Neural progenitor cell (in vitro differentiated cells): ENCODE measurements at regions not wholly inside any gene's neighbourhood (a gene's known extent, or its start where the extent isn't known, plus 50 kb on each side); places are given as distances from the start of the nearest gene placed in this dataset.

Experiments used
- DNase-seq: peaks from one replicate; pipeline ENCODE4 v3.0.0-alpha.2; 2016; ENCODE audit warnings: low spot score
- H2AFZ ChIP-seq: fragments of 200-600 bp; sonication (generic); replicated peaks from 2 replicates; pipeline ENCODE4 v1.6.1; 2016; ENCODE audit warnings: antibody characterized with exemption
- H3F3A ChIP-seq: fragments of 200-600 bp; sonication (generic); 2 replicates; pipeline ENCODE4 v1.6.1; 2016; ENCODE audit warnings: antibody characterized with exemption, low read depth
- H3K27ac ChIP-seq: fragments of 200-600 bp; sonication (generic); 2 replicates; pipeline ENCODE4 v1.5.1; 2016; ENCODE audit warnings: mild to moderate bottlenecking
- H3K27me3 ChIP-seq: fragments of 200-600 bp; sonication (generic); 2 replicates; pipeline ENCODE4 v1.6.1; 2016; ENCODE audit warnings: mild to moderate bottlenecking, moderate library complexity
- H3K36me3 ChIP-seq: fragments of 200-600 bp; sonication (generic); 2 replicates; pipeline ENCODE4 v1.5.1; 2016
- H3K4me1 ChIP-seq: fragments of 200-600 bp; sonication (generic); 2 replicates; pipeline ENCODE4 v1.6.1; 2016; ENCODE audit warnings: mixed run types
- H3K4me2 ChIP-seq: fragments of 200-600 bp; sonication (generic); 2 replicates; pipeline ENCODE4 v1.6.1; 2016
- H3K4me3 ChIP-seq: fragments of 200-600 bp; sonication (generic); 2 replicates; pipeline ENCODE4 v1.5.1; 2016
- H3K79me2 ChIP-seq: fragments of 200-600 bp; sonication (generic); 2 replicates; pipeline ENCODE4 v1.6.1; 2016; ENCODE audit warnings: low read depth
- H3K9ac ChIP-seq: fragments of 200-600 bp; sonication (generic); 2 replicates; pipeline ENCODE4 v1.6.1; 2016
- H3K9me3 ChIP-seq: fragments of 200-600 bp; sonication (generic); 2 replicates; pipeline ENCODE4 v1.5.1; 2016; ENCODE audit warnings: low read depth
- H4K20me1 ChIP-seq: fragments of 200-600 bp; sonication (generic); 2 replicates; pipeline ENCODE4 v1.6.1; 2016; ENCODE audit warnings: low read depth
- H3K27ac Mint-ChIP-seq: 3 replicates; pipeline ENCODE4 v1.8.0; 2021; ENCODE audit warnings: mixed read lengths
- H3K27me3 Mint-ChIP-seq: 2 replicates; pipeline ENCODE4 v1.8.0; 2022; ENCODE audit warnings: low read depth, mild to moderate bottlenecking, inconsistent platforms, moderate library complexity, mixed read lengths; ENCODE audit not compliant: insufficient read depth
- H3K36me3 Mint-ChIP-seq: 3 replicates; pipeline ENCODE4 v1.8.0; 2021; ENCODE audit warnings: mixed read lengths
- H3K4me1 Mint-ChIP-seq: 3 replicates; pipeline ENCODE4 v1.8.0; 2021; ENCODE audit warnings: mixed read lengths
- H3K4me3 Mint-ChIP-seq: 3 replicates; pipeline ENCODE4 v1.8.0; 2021; ENCODE audit warnings: mild to moderate bottlenecking, moderate library complexity, mixed read lengths
- H3K9me3 Mint-ChIP-seq: 3 replicates; pipeline ENCODE4 v1.8.0; 2020; ENCODE audit warnings: mixed read lengths
- EZH2 ChIP-seq: fragments of 200-600 bp; sonication (generic); IDR thresholded peaks from 2 replicates; pipeline ENCODE4 v1.6.1; 2017; ENCODE audit warnings: antibody characterized with exemption, mild to moderate bottlenecking, moderate library complexity
- EZH2phosphoT487 ChIP-seq: fragments of 200-600 bp; sonication (generic); IDR thresholded peaks from 2 replicates; pipeline ENCODE4 v1.6.1; 2017; ENCODE audit warnings: antibody characterized with exemption
- TF ChIP-seq, protein P1 (sequence below): fragments of 200-600 bp; sonication (generic); IDR thresholded peaks from 2 replicates; pipeline ENCODE4 v1.5.1; 2017; ENCODE audit warnings: antibody characterized with exemption, mild to moderate bottlenecking

DNA sequence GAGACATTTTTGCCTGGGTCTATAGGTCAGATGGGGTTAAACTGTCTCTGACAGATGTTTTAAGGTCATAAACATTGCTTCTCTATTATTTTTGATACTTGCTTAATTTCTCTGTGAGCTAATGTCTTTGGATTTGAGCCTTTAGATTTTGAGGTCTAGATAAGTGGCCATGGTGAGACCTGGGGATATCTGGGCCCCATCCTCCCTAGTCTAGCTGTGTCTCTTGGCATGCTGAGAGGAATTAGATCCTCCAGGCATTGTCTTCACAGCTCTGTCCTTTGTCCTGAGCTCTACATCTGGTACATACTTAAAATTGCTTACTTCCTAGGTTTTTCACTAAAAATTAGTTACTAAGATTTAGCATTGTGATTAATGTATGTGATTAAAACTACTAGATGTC is 265.0 kb upstream of the NPSR1 start:
- Histone ChIP-seq H3K9ac (no peak overlapping the region), H3F3A (no peaks in the 10 kb centered on the region), H3K4me2 (no peak overlapping the region), H2AFZ (no peak overlapping the region), H4K20me1 (no peaks in the 10 kb centered on the region), H3K9me3 (no peaks in the 10 kb centered on the region), H3K4me3 (no peak overlapping the region), H3K27ac (no peak overlapping the region), H3K27me3 (no peaks in the 10 kb centered on the region), H3K36me3 (no peaks in the 10 kb centered on the region), H3K79me2 (no peaks in the 10 kb centered on the region), H3K4me1 (peaks cover 28% of the 10 kb centered on the region)
- Mint-ChIP-seq H3K4me3 (no peak overlapping the region), H3K27ac (no peak overlapping the region), H3K36me3 (no peaks in the 10 kb centered on the region), H3K27me3 (no peaks in the 10 kb centered on the region), H3K4me1 (peaks cover 7% of the 10 kb centered on the region), H3K9me3 (no peaks in the 10 kb centered on the region)
- peak; percentile 27 for DNase-seq
- TF ChIP-seq EZH2phosphoT487 (no peak), EZH2 (no peak)
- TF ChIP-seq, protein P1, sequence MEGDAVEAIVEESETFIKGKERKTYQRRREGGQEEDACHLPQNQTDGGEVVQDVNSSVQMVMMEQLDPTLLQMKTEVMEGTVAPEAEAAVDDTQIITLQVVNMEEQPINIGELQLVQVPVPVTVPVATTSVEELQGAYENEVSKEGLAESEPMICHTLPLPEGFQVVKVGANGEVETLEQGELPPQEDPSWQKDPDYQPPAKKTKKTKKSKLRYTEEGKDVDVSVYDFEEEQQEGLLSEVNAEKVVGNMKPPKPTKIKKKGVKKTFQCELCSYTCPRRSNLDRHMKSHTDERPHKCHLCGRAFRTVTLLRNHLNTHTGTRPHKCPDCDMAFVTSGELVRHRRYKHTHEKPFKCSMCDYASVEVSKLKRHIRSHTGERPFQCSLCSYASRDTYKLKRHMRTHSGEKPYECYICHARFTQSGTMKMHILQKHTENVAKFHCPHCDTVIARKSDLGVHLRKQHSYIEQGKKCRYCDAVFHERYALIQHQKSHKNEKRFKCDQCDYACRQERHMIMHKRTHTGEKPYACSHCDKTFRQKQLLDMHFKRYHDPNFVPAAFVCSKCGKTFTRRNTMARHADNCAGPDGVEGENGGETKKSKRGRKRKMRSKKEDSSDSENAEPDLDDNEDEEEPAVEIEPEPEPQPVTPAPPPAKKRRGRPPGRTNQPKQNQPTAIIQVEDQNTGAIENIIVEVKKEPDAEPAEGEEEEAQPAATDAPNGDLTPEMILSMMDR: no peak

GRCh38 chr7:34396437-34397064 is 261.5 kb upstream of the NPSR1 start:
- Mint-ChIP-seq H3K4me1 (peaks cover 7% of the 10 kb centered on the region), H3K36me3 (no peaks in the 10 kb centered on the region), H3K4me3 (no peak overlapping the region), H3K27me3 (no peaks in the 10 kb centered on the region), H3K27ac (no peak overlapping the region), H3K9me3 (peaks cover 8% of the 10 kb centered on the region)
- H3K27me3 ChIP-seq: no peaks in the 10 kb centered on the region
- H3K27ac ChIP-seq: no peak overlapping the region
- no peak for DNase-seq
- H4K20me1 ChIP-seq: no peaks in the 10 kb centered on the region
- no peak overlapping the region for H2AFZ ChIP-seq
- no peak overlapping the region for H3K4me3 ChIP-seq
- no peaks in the 10 kb centered on the region for H3K79me2 ChIP-seq
- no peaks in the 10 kb centered on the region for H3F3A ChIP-seq
- no peaks in the 10 kb centered on the region for H3K9me3 ChIP-seq
- no peak overlapping the region for H3K9ac ChIP-seq
- no peak for TF ChIP-seq EZH2phosphoT487
- TF ChIP-seq, protein P1: no peak
- no peak for TF ChIP-seq EZH2
- no peak overlapping the region for H3K4me2 ChIP-seq
- H3K36me3 ChIP-seq: no peaks in the 10 kb centered on the region
- H3K4me1 ChIP-seq: peaks cover 28% of the 10 kb centered on the region

GRCh38 chr7:34401776-34402175 is 256.2 kb upstream of the NPSR1 start:
- Histone ChIP-seq H3F3A (no peaks in the 10 kb centered on the region), H3K4me2 (no peak overlapping the region), H3K4me1 (peaks cover 9% of the 10 kb centered on the region), H3K4me3 (no peak overlapping the region), H3K9ac (no peak overlapping the region), H3K27me3 (no peaks in the 10 kb centered on the region), H3K79me2 (no peaks in the 10 kb centered on the region), H4K20me1 (no peaks in the 10 kb centered on the region), H3K27ac (no peak overlapping the region), H3K36me3 (no peaks in the 10 kb centered on the region), H3K9me3 (no peaks in the 10 kb centered on the region), H2AFZ (no peak overlapping the region)
- H3K9me3 Mint-ChIP-seq: peaks cover 8% of the 10 kb centered on the region
- no peak overlapping the region for H3K4me3 Mint-ChIP-seq
- DNase-seq: no peak
- H3K27me3 Mint-ChIP-seq: peaks cover 8% of the 10 kb centered on the region
- no peak overlapping the region for H3K27ac Mint-ChIP-seq
- H3K4me1 Mint-ChIP-seq: peaks cover 15% of the 10 kb centered on the region
- TF ChIP-seq, protein P1: no peak
- TF ChIP-seq EZH2 (no peak), EZH2phosphoT487 (no peak)
- H3K36me3 Mint-ChIP-seq: no peaks in the 10 kb centered on the region
